EL (cell line): ENCODE measurements at regions not wholly inside any gene's neighbourhood (a gene's known extent, or its start where the extent isn't known, plus 50 kb on each side); places are given as distances from the start of the nearest gene placed in this dataset.
A peak's percentile ranks its signal among the peaks of the same experiment; 100 is the strongest.

Experiments used
- DNase-seq: peaks from one replicate; pipeline ENCODE4 v3.0.0-alpha.2; 2016

- peak; percentile 37 for DNase-seq
These were observed 1315.1 kb upstream of the PCDH7 start for GRCh38 chr4:29405116-29405515.

- DNase-seq, result no peak
These were observed 1304.4 kb upstream of the PCDH7 start for GRCh38 chr4:29415771-29416170.

- DNase-seq, result peak; percentile 89
These were observed 1296.1 kb upstream of the PCDH7 start for GRCh38 chr4:29423836-29424721.

GRCh38 chr4:29453303-29453820 is 1266.8 kb upstream of the PCDH7 start:
- DNase-seq, result no peak

- DNase-seq, result peak; percentile 49
These were observed 1260.2 kb upstream of the PCDH7 start for GRCh38 chr4:29459926-29460325.

- peak; percentile 43 for DNase-seq
These were observed 1253.0 kb upstream of the PCDH7 start for GRCh38 chr4:29467044-29467717.
